NK-92 treated with Interleukin-12 subunit alpha and Interleukin-12 subunit beta, amount 100 ng/mL, for 24 hours (cell line): ENCODE measurements at regions not wholly inside any gene's neighbourhood (a gene's known extent, or its start where the extent isn't known, plus 50 kb on each side); places are given as distances from the start of the nearest gene placed in this dataset.
"Not testable (repeated sequence)": the region's sequence is repeated elsewhere in the genome, so short reads cannot be mapped to it uniquely, and the experiment has no call there.

Experiments
- DNase-seq: peaks from one replicate; lab custom pipeline; 2025; lab: John Stamatoyannopoulos, UW

- DNase-seq, result not testable (repeated sequence)
These were observed 139.2 kb upstream of the ERV3-1 start for GRCh38 chr7:65145710-65146109.

- DNase-seq, result not testable (repeated sequence)
These were observed 138.5 kb upstream of the ERV3-1 start for GRCh38 chr7:65145008-65145407.

GRCh38 chr7:65144557-65144956, 138.1 kb upstream of the ERV3-1 start:
- DNase-seq, result not testable (repeated sequence)

- not testable (repeated sequence) for DNase-seq
These were observed 137.6 kb upstream of the ERV3-1 start for GRCh38 chr7:65144119-65144518.

GRCh38 chr7:65141894-65142293, 135.4 kb upstream of the ERV3-1 start:
- not testable (repeated sequence) for DNase-seq

- not testable (repeated sequence) for DNase-seq
These were observed 134.9 kb upstream of the ERV3-1 start for GRCh38 chr7:65141405-65141778.

GRCh38 chr7:65140543-65141404, 134.3 kb upstream of the ERV3-1 start:
- not testable (repeated sequence) for DNase-seq

- DNase-seq, result not testable (repeated sequence)
These were observed 130.4 kb upstream of the ERV3-1 start for GRCh38 chr7:65136850-65137249.

GRCh38 chr7:65133087-65133486, 126.6 kb upstream of the ERV3-1 start:
- DNase-seq, result not testable (repeated sequence)

- DNase-seq, result not testable (repeated sequence)
These were observed 125.8 kb upstream of the ERV3-1 start for GRCh38 chr7:65132256-65132655.

- not testable (repeated sequence) for DNase-seq
These were observed 120.9 kb upstream of the ERV3-1 start for GRCh38 chr7:65127364-65127763.

- DNase-seq, result not testable (repeated sequence)
These were observed 118.1 kb upstream of the ERV3-1 start for GRCh38 chr7:65124600-65124999.

- DNase-seq, result not testable (repeated sequence)
These were observed 99.2 kb upstream of the ERV3-1 start for GRCh38 chr7:65105650-65106203.

GRCh38 chr7:65100499-65100898, 94.0 kb upstream of the ERV3-1 start:
- not testable (repeated sequence) for DNase-seq

- not testable (repeated sequence) for DNase-seq
These were observed 75.2 kb upstream of the ERV3-1 start for GRCh38 chr7:65081669-65082055.

GRCh38 chr7:65080799-65081668, 74.5 kb upstream of the ERV3-1 start:
- DNase-seq, result peak; percentile 70

- not testable (repeated sequence) for DNase-seq
These were observed 68.5 kb upstream of the ERV3-1 start for GRCh38 chr7:65074959-65075358.

- DNase-seq, result not testable (repeated sequence)
These were observed 66.7 kb upstream of the ERV3-1 start for GRCh38 chr7:65073160-65073559.

- DNase-seq, result not testable (repeated sequence)
These were observed 65.5 kb upstream of the ERV3-1 start for GRCh38 chr7:65071854-65072431.

- not testable (repeated sequence) for DNase-seq
These were observed 63.0 kb upstream of the ERV3-1 start for GRCh38 chr7:65069476-65069875.

- not testable (repeated sequence) for DNase-seq
These were observed 56.1 kb upstream of the ERV3-1 start for GRCh38 chr7:65062566-65062965.

- DNase-seq, result not testable (repeated sequence)
These were observed 52.8 kb upstream of the ERV3-1 start for GRCh38 chr7:65059247-65059646.
